ENCODE measurements at regions not wholly inside any gene's neighbourhood (a gene's known extent, or its start where the extent isn't known, plus 50 kb on each side); places are given as distances from the start of the nearest gene placed in this dataset.

DNA sequence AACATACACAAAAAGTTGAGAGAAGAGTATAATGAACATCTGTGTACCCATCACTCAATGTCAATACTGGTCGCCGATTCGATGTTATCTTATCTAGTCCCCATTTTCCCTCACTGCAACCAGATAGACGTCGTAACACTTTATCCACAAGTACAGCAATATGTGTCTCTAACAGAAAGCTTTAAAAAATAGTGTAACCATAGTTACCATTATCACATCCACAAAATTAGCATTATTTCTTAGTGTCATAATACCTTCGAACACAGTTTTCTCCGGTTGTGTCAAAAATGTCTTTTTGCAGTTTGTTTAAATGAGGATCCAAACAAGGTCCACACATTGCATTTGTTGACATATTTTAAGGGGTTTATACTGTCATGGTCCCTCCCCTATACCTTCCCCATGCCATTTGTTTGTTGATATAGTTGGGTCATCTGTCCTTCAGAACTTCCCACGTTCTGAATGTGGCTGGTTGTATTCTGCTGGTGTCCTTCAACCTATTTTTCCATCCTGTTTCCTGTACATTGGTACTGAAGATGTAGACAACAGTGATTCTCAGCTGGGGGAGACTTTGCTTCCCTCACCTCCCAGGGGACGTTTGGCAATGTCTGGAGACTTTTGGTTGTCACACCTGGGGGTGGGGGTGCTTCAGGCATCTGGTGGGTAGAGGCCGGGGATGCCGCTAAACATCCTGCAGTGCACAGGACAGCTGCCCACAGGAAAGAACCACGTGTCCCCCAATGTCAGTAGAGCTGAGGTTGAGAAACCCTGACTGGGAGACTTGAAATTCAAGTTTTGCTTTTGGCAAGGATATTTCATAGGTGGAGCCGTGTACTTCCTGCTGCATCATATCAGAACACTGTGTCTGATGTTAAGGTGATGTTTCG, 72.7 kb upstream of the SPRED2 start:
- no peaks in the 10 kb centered on the region for H3K4me1 ChIP-seq (ENCODE audit: insufficient read depth, low read length)
- H3K9me3 ChIP-seq (ENCODE audit: low read length): no peaks in the 10 kb centered on the region
- H3K27ac ChIP-seq (ENCODE audit: low read depth, low read length): no peak overlapping the region
- H3K9ac ChIP-seq (ENCODE audit: low read length): no peak overlapping the region
- H3K4me3 ChIP-seq (ENCODE audit: low read depth in 1 of 2, low read length in 2 of 2): no peak overlapping the region
- no peaks in the 10 kb centered on the region for H3K27me3 ChIP-seq (ENCODE audit: control insufficient read depth in 1 of 2, insufficient read depth in 2 of 2, low read length in 2 of 2)
- H3K36me3 ChIP-seq (ENCODE audit: insufficient read depth, low read length): no peaks in the 10 kb centered on the region

DNA sequence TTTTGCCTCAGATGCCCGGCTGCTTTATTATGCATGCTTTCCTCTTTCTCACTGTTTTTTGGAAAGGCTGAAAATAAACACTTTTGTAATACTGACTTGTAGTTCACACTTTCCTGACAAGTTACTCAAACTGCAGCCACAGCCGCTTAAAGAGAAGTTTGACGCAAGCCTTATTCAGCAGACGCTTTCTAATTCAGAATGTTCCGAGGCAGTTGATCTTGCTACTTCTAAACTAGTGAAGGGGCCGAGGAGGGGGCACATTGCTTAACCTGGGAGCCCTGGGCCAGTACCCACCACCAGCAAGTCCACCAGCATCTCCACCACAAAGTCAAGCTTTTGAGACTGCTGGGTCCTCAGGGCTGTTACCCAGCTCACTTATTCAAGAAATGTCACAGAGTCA, 71.8 kb upstream of the SPRED2 start:
- no peak overlapping the region for H3K9ac ChIP-seq (ENCODE audit: low read length)
- H3K4me3 ChIP-seq (ENCODE audit: low read depth in 1 of 2, low read length in 2 of 2): no peak overlapping the region
- H3K4me1 ChIP-seq (ENCODE audit: insufficient read depth, low read length): no peaks in the 10 kb centered on the region
- no peaks in the 10 kb centered on the region for H3K9me3 ChIP-seq (ENCODE audit: low read length)
- H3K36me3 ChIP-seq (ENCODE audit: insufficient read depth, low read length): no peaks in the 10 kb centered on the region
- no peaks in the 10 kb centered on the region for H3K27me3 ChIP-seq (ENCODE audit: control insufficient read depth in 1 of 2, insufficient read depth in 2 of 2, low read length in 2 of 2)
- H3K27ac ChIP-seq (ENCODE audit: low read depth, low read length): no peak overlapping the region

DNA sequence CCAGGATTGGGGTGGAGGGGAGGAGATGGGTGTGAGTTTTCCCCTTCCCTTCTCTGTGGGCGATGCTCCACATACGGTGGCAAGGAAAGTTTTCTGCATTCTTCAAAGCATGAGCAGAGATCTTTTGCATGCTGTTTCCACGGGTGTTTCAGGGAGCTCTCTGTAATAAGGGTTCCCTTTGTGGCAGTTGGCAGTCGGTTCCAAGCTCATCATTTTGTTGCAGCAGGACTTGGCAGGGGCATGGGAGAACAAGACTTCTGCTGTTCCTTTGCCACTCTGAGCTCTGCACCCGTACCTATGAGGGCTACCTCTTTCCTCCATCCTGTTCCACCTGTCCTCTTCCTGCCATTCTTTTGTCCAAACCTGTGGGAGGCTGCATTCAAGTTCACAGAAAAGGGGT, 71.3 kb upstream of the SPRED2 start:
- Histone ChIP-seq H3K4me3 (ENCODE audit: low read depth in 1 of 2, low read length in 2 of 2) (no peak overlapping the region), H3K4me1 (ENCODE audit: insufficient read depth, low read length) (no peaks in the 10 kb centered on the region), H3K27ac (ENCODE audit: low read depth, low read length) (no peak overlapping the region), H3K36me3 (ENCODE audit: insufficient read depth, low read length) (no peaks in the 10 kb centered on the region), H3K27me3 (ENCODE audit: control insufficient read depth in 1 of 2, insufficient read depth in 2 of 2, low read length in 2 of 2) (no peaks in the 10 kb centered on the region), H3K9ac (ENCODE audit: low read length) (no peak overlapping the region), H3K9me3 (ENCODE audit: low read length) (no peaks in the 10 kb centered on the region)

DNA sequence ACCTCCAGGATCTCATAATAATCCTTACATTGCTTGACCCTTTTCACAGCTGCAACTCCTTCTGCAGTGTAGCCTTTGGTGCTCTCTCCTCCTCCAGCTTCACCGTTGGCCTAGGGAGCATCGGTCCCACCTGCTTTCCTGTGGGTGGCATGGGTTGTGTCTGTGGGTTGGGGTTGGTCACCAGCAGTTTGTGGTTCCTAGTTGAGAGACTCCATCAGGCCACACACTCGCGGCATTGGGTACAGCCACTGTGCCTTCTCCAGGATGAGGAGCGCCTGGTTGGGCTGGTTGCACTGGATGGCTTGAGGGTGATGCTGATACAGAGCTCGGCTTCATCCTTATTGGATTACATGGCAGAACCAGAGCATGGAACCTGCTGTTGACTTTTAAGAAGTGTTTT, 69.4 kb upstream of the SPRED2 start:
- H3K4me3 ChIP-seq (ENCODE audit: low read depth in 1 of 2, low read length in 2 of 2): no peak overlapping the region
- H3K9me3 ChIP-seq (ENCODE audit: low read length): no peaks in the 10 kb centered on the region
- H3K27ac ChIP-seq (ENCODE audit: low read depth, low read length): no peak overlapping the region
- H3K27me3 ChIP-seq (ENCODE audit: control insufficient read depth in 1 of 2, insufficient read depth in 2 of 2, low read length in 2 of 2): no peaks in the 10 kb centered on the region
- no peak overlapping the region for H3K9ac ChIP-seq (ENCODE audit: low read length)
- H3K36me3 ChIP-seq (ENCODE audit: insufficient read depth, low read length): no peaks in the 10 kb centered on the region
- no peaks in the 10 kb centered on the region for H3K4me1 ChIP-seq (ENCODE audit: insufficient read depth, low read length)

DNA sequence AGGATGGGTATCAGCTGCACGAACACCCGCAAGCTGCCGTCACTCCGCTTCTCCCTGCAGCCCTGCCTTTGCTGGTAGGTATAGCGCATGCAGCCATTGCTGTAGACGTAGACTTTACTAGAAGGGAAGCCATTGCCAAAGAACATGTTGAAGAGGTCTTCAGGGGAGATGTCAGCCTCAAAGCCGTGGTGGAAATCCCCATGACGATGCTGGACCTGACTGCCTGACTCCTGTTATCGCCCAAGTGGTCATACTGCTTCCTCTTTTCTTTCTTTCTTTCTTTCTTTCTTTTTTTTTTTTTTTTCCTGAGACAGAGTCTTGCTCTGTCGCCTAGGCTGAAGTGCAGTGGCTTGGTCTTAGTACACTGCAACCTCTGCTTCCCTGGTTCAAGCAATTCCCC, 68.7 kb upstream of the SPRED2 start:
- no peaks in the 10 kb centered on the region for H3K36me3 ChIP-seq (ENCODE audit: insufficient read depth, low read length)
- H3K27ac ChIP-seq (ENCODE audit: low read depth, low read length): no peak overlapping the region
- H3K27me3 ChIP-seq (ENCODE audit: control insufficient read depth in 1 of 2, insufficient read depth in 2 of 2, low read length in 2 of 2): no peaks in the 10 kb centered on the region
- no peaks in the 10 kb centered on the region for H3K4me1 ChIP-seq (ENCODE audit: insufficient read depth, low read length)
- no peak overlapping the region for H3K4me3 ChIP-seq (ENCODE audit: low read depth in 1 of 2, low read length in 2 of 2)
- no peaks in the 10 kb centered on the region for H3K9me3 ChIP-seq (ENCODE audit: low read length)
- no peak overlapping the region for H3K9ac ChIP-seq (ENCODE audit: low read length)

DNA sequence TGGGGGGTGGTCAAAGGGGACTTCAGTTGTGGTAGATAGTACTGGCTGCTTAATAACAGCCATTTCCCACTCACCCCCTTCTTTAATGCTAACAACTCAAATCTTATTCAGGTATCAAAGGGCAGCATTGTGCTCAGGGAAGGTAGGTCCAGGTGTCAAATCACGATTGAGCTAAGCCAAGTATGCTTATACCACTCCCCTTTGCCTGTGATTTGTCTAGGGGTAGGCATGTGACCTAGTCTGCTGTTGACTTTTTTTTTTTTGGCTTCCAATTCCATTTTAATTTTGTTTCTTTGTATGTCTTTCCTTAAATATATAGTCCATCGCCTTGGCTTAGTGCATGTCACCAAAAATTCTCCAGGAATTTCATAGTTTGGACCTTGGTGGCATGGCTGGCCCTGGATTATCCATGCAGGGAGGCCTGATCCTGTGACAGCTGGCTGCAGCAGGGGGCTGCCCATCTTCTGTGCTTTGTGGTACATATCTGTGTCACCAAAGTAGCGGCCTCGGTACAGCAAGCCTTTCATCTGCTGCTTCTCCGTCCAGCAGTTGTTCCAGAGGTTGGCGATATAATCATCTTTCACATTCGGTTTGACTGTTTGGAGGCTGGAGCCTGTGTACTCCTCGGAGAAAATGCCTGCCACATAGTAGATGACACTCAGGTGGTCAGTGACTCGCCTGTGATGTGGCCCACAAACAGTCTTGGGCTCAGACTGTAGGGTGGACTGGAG, 68.1 kb upstream of the SPRED2 start:
- no peaks in the 10 kb centered on the region for H3K4me1 ChIP-seq (ENCODE audit: insufficient read depth, low read length)
- no peaks in the 10 kb centered on the region for H3K9me3 ChIP-seq (ENCODE audit: low read length)
- no peaks in the 10 kb centered on the region for H3K27me3 ChIP-seq (ENCODE audit: control insufficient read depth in 1 of 2, insufficient read depth in 2 of 2, low read length in 2 of 2)
- H3K4me3 ChIP-seq (ENCODE audit: low read depth in 1 of 2, low read length in 2 of 2): no peak overlapping the region
- no peaks in the 10 kb centered on the region for H3K36me3 ChIP-seq (ENCODE audit: insufficient read depth, low read length)
- no peak overlapping the region for H3K9ac ChIP-seq (ENCODE audit: low read length)
- H3K27ac ChIP-seq (ENCODE audit: low read depth, low read length): no peak overlapping the region

DNA sequence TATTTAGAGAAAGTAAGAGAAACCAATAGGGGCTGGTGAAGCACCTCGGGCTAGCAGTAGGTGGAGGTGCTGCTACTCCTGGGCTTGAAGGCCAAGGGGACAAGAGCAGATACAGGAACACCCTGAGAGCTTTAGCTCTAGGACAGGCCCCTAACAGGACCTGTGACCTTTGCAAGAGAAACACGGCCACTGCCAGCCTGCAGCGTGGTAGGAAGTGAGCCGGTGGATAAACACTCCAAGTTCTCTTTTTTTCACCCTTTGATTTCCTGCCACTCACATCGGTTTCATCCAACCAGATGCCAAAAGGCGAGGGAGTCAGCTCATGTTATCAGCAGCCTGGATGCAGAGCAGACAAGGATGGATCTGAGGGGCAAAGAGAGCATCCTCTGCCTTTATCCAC, 66.8 kb upstream of the SPRED2 start:
- Histone ChIP-seq H3K27ac (ENCODE audit: low read depth, low read length) (no peak overlapping the region), H3K9me3 (ENCODE audit: low read length) (no peaks in the 10 kb centered on the region), H3K36me3 (ENCODE audit: insufficient read depth, low read length) (no peaks in the 10 kb centered on the region), H3K4me3 (ENCODE audit: low read depth in 1 of 2, low read length in 2 of 2) (no peak overlapping the region), H3K27me3 (ENCODE audit: control insufficient read depth in 1 of 2, insufficient read depth in 2 of 2, low read length in 2 of 2) (no peaks in the 10 kb centered on the region), H3K4me1 (ENCODE audit: insufficient read depth, low read length) (no peaks in the 10 kb centered on the region), H3K9ac (ENCODE audit: low read length) (no peak overlapping the region)

DNA sequence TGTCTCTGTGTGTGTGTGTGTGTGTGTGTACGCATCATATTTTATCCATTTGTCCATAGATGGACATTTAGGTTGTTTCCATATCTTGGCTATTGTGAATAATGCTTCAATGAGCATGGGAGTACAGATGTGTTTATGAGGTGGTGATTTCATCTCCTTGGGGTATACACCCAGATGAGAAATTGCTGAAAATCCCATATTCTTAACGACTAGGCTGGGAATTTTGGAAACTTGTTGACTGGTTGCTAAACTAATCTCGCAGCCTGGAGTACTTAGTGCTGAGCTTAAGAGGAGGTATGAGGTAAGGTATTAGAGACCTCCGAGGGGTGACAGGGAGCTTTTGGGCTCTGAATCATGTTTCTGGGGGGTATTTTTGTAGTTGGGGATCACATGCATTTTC, 66.0 kb upstream of the SPRED2 start:
- Histone ChIP-seq H3K9ac (ENCODE audit: low read length) (no peak overlapping the region), H3K36me3 (ENCODE audit: insufficient read depth, low read length) (no peaks in the 10 kb centered on the region), H3K27me3 (ENCODE audit: control insufficient read depth in 1 of 2, insufficient read depth in 2 of 2, low read length in 2 of 2) (no peaks in the 10 kb centered on the region), H3K9me3 (ENCODE audit: low read length) (no peaks in the 10 kb centered on the region), H3K4me3 (ENCODE audit: low read depth in 1 of 2, low read length in 2 of 2) (no peak overlapping the region), H3K27ac (ENCODE audit: low read depth, low read length) (no peak overlapping the region), H3K4me1 (ENCODE audit: insufficient read depth, low read length) (no peaks in the 10 kb centered on the region)

DNA sequence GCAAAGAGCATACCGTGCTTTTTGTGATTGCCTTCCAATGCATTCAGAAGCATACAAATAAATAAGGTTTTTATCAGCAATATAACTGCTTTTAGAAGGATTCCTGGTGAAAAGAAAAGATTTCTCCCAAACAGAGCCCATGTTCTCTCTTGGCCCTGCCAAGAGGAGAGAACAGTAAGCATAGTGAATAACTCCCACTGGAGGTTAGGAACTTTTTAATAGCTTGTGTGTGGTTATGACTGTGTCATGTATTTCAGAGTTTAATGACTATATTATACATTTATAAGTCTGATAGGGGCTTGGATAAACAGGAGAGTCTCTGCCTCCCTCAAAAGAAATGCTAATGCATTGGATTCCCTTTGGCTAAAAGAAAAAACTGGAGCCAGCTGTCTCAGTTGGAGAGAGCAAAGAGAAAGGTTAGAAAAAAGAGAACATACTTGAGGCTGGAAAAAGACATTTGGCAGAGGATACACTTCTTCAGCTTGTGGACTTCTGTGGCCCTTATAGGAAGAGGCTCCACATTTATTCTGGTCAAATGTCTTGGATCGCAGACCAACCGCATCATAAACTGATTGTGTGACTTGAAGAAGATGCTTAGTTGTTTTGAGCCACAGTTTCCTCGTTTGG, 63.0 kb upstream of the SPRED2 start:
- no peak overlapping the region for H3K27ac ChIP-seq (ENCODE audit: low read depth, low read length)
- no peaks in the 10 kb centered on the region for H3K9me3 ChIP-seq (ENCODE audit: low read length)
- no peaks in the 10 kb centered on the region for H3K4me1 ChIP-seq (ENCODE audit: insufficient read depth, low read length)
- no peak overlapping the region for H3K9ac ChIP-seq (ENCODE audit: low read length)
- no peaks in the 10 kb centered on the region for H3K27me3 ChIP-seq (ENCODE audit: control insufficient read depth in 1 of 2, insufficient read depth in 2 of 2, low read length in 2 of 2)
- no peak overlapping the region for H3K4me3 ChIP-seq (ENCODE audit: low read depth in 1 of 2, low read length in 2 of 2)
- H3K36me3 ChIP-seq (ENCODE audit: insufficient read depth, low read length): no peaks in the 10 kb centered on the region

DNA sequence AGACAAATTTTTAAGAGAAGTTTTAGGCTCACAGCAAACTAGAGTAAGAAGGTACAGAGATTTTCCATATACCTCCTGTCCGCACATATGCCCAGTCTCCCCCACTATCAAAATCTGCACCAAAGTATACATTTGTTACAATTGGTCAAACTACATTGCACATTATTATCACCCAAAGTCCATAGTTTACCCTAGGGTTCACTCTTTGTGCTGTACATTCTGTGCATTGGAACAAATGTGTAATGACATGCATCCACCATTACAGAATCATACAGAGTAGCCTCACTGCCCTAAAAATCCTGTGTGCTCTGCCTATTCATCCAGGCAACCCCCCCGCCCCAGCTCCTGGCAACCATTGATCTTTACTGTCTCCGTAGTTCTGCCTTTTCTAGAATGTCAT, 61.7 kb upstream of the SPRED2 start:
- Histone ChIP-seq H3K27me3 (ENCODE audit: control insufficient read depth in 1 of 2, insufficient read depth in 2 of 2, low read length in 2 of 2) (no peaks in the 10 kb centered on the region), H3K9me3 (ENCODE audit: low read length) (no peaks in the 10 kb centered on the region), H3K4me1 (ENCODE audit: insufficient read depth, low read length) (no peaks in the 10 kb centered on the region), H3K4me3 (ENCODE audit: low read depth in 1 of 2, low read length in 2 of 2) (no peak overlapping the region), H3K9ac (ENCODE audit: low read length) (no peak overlapping the region), H3K27ac (ENCODE audit: low read depth, low read length) (no peak overlapping the region), H3K36me3 (ENCODE audit: insufficient read depth, low read length) (no peaks in the 10 kb centered on the region)

DNA sequence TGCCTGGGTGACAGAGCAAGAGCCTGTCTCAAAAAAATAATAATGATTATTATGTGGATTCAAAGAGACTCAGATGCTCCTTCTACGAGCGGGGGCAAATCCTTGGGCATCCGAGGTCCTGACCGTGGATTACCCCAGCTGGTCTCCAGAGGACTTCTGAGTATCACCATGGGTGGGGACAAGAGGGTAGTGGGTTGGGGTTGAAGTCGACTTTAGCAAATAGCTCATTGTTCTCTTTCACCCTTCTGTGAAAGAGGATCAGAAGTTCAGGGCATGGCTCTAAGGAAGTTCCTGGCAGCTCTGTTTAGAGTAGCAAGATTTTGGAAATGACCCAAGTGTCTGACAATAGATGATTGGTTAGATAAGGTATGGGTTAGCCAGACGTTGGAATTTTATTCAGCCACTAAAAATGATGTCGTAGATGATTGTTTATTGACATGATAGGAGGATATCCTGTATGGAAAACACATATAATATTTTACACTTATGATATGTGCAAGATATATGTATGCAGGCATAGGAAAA, 59.0 kb upstream of the SPRED2 start:
- Histone ChIP-seq H3K27ac (ENCODE audit: low read depth, low read length) (no peak overlapping the region), H3K9me3 (ENCODE audit: low read length) (no peaks in the 10 kb centered on the region), H3K27me3 (ENCODE audit: control insufficient read depth in 1 of 2, insufficient read depth in 2 of 2, low read length in 2 of 2) (no peaks in the 10 kb centered on the region), H3K9ac (ENCODE audit: low read length) (no peak overlapping the region), H3K36me3 (ENCODE audit: insufficient read depth, low read length) (no peaks in the 10 kb centered on the region), H3K4me1 (ENCODE audit: insufficient read depth, low read length) (no peaks in the 10 kb centered on the region), H3K4me3 (ENCODE audit: low read depth in 1 of 2, low read length in 2 of 2) (no peak overlapping the region)

Data from muscle layer of colon (tissue), 2 donors.